ENCODE measurements at regions not wholly inside any gene's neighbourhood (a gene's known extent, or its start where the extent isn't known, plus 50 kb on each side); places are given as distances from the start of the nearest gene placed in this dataset.

- DNase-seq (no peak), ATAC-seq (no peak)
- intact Hi-C loops (cut with DNase I, micrococcal nuclease) = no loop called here
Measured at GRCh38 chr9:80097476-80097875, 525.7 kb downstream of the TLE4 start.

- intact Hi-C loops (cut with DNase I, micrococcal nuclease) = no loop called here
- no peak for DNase-seq
- no peak for ATAC-seq
Measured at GRCh38 chr9:80094176-80094771, 522.5 kb downstream of the TLE4 start.

GRCh38 chr9:80093695-80094094, 521.9 kb downstream of the TLE4 start:
- DNase-seq (no peak), ATAC-seq (no peak)
- intact Hi-C loops (cut with DNase I, micrococcal nuclease) = no loop called here

GRCh38 chr9:80091526-80091925, 519.8 kb downstream of the TLE4 start:
- DNase-seq (no peak), ATAC-seq (no peak)
- intact Hi-C loops (cut with DNase I, micrococcal nuclease) = no loop called here

- intact Hi-C loops (cut with DNase I, micrococcal nuclease) = no loop called here
- ATAC-seq (no peak), DNase-seq (no peak)
Measured at GRCh38 chr9:80090317-80090716, 518.6 kb downstream of the TLE4 start.

- intact Hi-C loops (cut with DNase I, micrococcal nuclease) = no loop called here
- ATAC-seq (no peak), DNase-seq (no peak)
Measured at GRCh38 chr9:80086822-80087345, 515.1 kb downstream of the TLE4 start.

GRCh38 chr9:80086386-80086785, 514.6 kb downstream of the TLE4 start:
- no peak for DNase-seq
- intact Hi-C loops (cut with DNase I, micrococcal nuclease) = no loop called here
- no peak for ATAC-seq

GRCh38 chr9:80085668-80086067, 513.9 kb downstream of the TLE4 start:
- ATAC-seq (no peak), DNase-seq (no peak)
- intact Hi-C loops (cut with DNase I, micrococcal nuclease) = no loop called here

- no peak for ATAC-seq
- intact Hi-C loops (cut with DNase I, micrococcal nuclease) = no loop called here
- no peak for DNase-seq
Measured at GRCh38 chr9:80082213-80082612, 510.4 kb downstream of the TLE4 start.

GRCh38 chr9:80078826-80079225, 507.1 kb downstream of the TLE4 start:
- DNase-seq = no peak
- intact Hi-C loops (cut with DNase I, micrococcal nuclease) = no loop called here
- ATAC-seq = no peak

GRCh38 chr9:80077059-80077458, 505.3 kb downstream of the TLE4 start:
- no peak for ATAC-seq
- intact Hi-C loops (cut with DNase I, micrococcal nuclease) = no loop called here
- DNase-seq = no peak

GRCh38 chr9:80076162-80076561, 504.4 kb downstream of the TLE4 start:
- DNase-seq (no peak), ATAC-seq (no peak)
- intact Hi-C loops (cut with DNase I, micrococcal nuclease) = no loop called here

- no peak for ATAC-seq
- DNase-seq = no peak
- intact Hi-C loops (cut with DNase I, micrococcal nuclease) = no loop called here
Measured at GRCh38 chr9:80074439-80074838, 502.7 kb downstream of the TLE4 start.

- no peak for DNase-seq
- ATAC-seq = no peak
- intact Hi-C loops (cut with DNase I, micrococcal nuclease) = no loop called here
Measured at GRCh38 chr9:80072451-80072850, 500.7 kb downstream of the TLE4 start.

- DNase-seq (no peak), ATAC-seq (no peak)
- intact Hi-C loops (cut with DNase I, micrococcal nuclease) = no loop called here
Measured at GRCh38 chr9:80070071-80070742, 498.4 kb downstream of the TLE4 start.

GRCh38 chr9:80066931-80067330, 495.2 kb downstream of the TLE4 start:
- DNase-seq (no peak), ATAC-seq (no peak)
- intact Hi-C loops (cut with DNase I, micrococcal nuclease) = no loop called here

- ATAC-seq = no peak
- intact Hi-C loops (cut with DNase I, micrococcal nuclease) = no loop called here
- DNase-seq = no peak
Measured at GRCh38 chr9:80062567-80062966, 490.8 kb downstream of the TLE4 start.

- ATAC-seq (no peak), DNase-seq (no peak)
- intact Hi-C loops (cut with DNase I, micrococcal nuclease) = no loop called here
Measured at GRCh38 chr9:80061940-80062339, 490.2 kb downstream of the TLE4 start.

GRCh38 chr9:80061096-80061495, 489.3 kb downstream of the TLE4 start:
- no peak for DNase-seq
- intact Hi-C loops (cut with DNase I, micrococcal nuclease) = no loop called here
- ATAC-seq = no peak

GRCh38 chr9:80059979-80060378, 488.2 kb downstream of the TLE4 start:
- no peak for ATAC-seq
- no peak for DNase-seq
- intact Hi-C loops (cut with DNase I, micrococcal nuclease) = no loop called here

GRCh38 chr9:80059191-80059590, 487.4 kb downstream of the TLE4 start:
- DNase-seq (no peak), ATAC-seq (no peak)
- intact Hi-C loops (cut with DNase I, micrococcal nuclease) = no loop called here

Data from left colon (tissue), 2 donors.